DND-41 (cell line): ENCODE measurements at regions not wholly inside any gene's neighbourhood (a gene's known extent, or its start where the extent isn't known, plus 50 kb on each side); places are given as distances from the start of the nearest gene placed in this dataset.

Experiments used
- CTCF ChIP-seq: IDR thresholded peaks from 2 replicates; pipeline ENCODE4 v1.5.1; 2012; ENCODE audit warnings: borderline replicate concordance, low read length, moderate library complexity, mild to moderate bottlenecking; ENCODE audit not compliant: poor library complexity, severe bottlenecking; ENCODE audit errors: extremely low read depth
- EZH2 ChIP-seq: IDR thresholded peaks from 3 replicates; pipeline ENCODE4 v1.6.1; 2012; ENCODE audit warnings: borderline replicate concordance, low read depth, mild to moderate bottlenecking, moderate library complexity, low read length, inconsistent platforms; ENCODE audit not compliant: severe bottlenecking

GRCh38 chr13:24012648-24013047 is 115.3 kb upstream of the C1QTNF9B start:
- no peak for TF ChIP-seq CTCF
- no peak for TF ChIP-seq EZH2
